Transverse colon (tissue), 4 donors: ENCODE measurements at regions not wholly inside any gene's neighbourhood (a gene's known extent, or its start where the extent isn't known, plus 50 kb on each side); places are given as distances from the start of the nearest gene placed in this dataset.

Source experiments
- CTCF ChIP-seq, 5 experiments: fragments of 200-600 bp in 3 of 5; fragments of 450-650 bp in 2 of 5; sonication (generic) in 3 of 5; IDR thresholded peaks; 1 replicate in 2 of 5; 2 replicates in 3 of 5; pipeline ENCODE4 v1.5.1; 2016 to 2017; ENCODE audit warnings: antibody characterized with exemption in 5 of 5, inconsistent platforms in 3 of 5, mild to moderate bottlenecking in 2 of 5, moderate library complexity in 1 of 5
- POLR2AphosphoS5 ChIP-seq, 3 donors: sonication (generic); formaldehyde crosslinking; IDR thresholded peaks; one replicate each; pipeline ENCODE4 v1.6.1; 2016; ENCODE audit warnings: antibody characterized with exemption in 3 of 3

- TF ChIP-seq CTCF (IDR thresholded peaks at IDR 0.05), result no peak
- TF ChIP-seq POLR2AphosphoS5 (IDR thresholded peaks at IDR 0.05), result no peak
Measured at GRCh38 chr20:60765821-60766403, 486.1 kb upstream of the CDH4 start.
